HG03565 (cell line): ENCODE measurements at regions not wholly inside any gene's neighbourhood (a gene's known extent, or its start where the extent isn't known, plus 50 kb on each side); places are given as distances from the start of the nearest gene placed in this dataset.
"Not testable (repeated sequence)": the region's sequence is repeated elsewhere in the genome, so short reads cannot be mapped to it uniquely, and the experiment has no call there.

Experiments
- ATAC-seq: cut with Tn5 transposase; IDR thresholded peaks from one replicate; pipeline ENCODE4 v1.9.1; 2021; ENCODE audit warnings: mild to moderate bottlenecking, moderate library complexity; ENCODE audit not compliant: unreplicated experiment

- ATAC-seq: no peak
Measured at GRCh38 chr3:95710684-95711083, 1103.7 kb upstream of the EPHA6 start.

GRCh38 chr3:95711789-95712188, 1102.6 kb upstream of the EPHA6 start:
- ATAC-seq: no peak

GRCh38 chr3:95715128-95715527, 1099.3 kb upstream of the EPHA6 start:
- ATAC-seq: no peak

- no peak for ATAC-seq
Measured at GRCh38 chr3:95717048-95717447, 1097.3 kb upstream of the EPHA6 start.

- no peak for ATAC-seq
Measured at GRCh38 chr3:95718168-95718567, 1096.2 kb upstream of the EPHA6 start.

- ATAC-seq: no peak
Measured at GRCh38 chr3:95719481-95719880, 1094.9 kb upstream of the EPHA6 start.

GRCh38 chr3:95721938-95722337, 1092.5 kb upstream of the EPHA6 start:
- peak; percentile 87 for ATAC-seq

- no peak for ATAC-seq
Measured at GRCh38 chr3:95725770-95726169, 1088.6 kb upstream of the EPHA6 start.

- no peak for ATAC-seq
Measured at GRCh38 chr3:95731753-95732152, 1082.6 kb upstream of the EPHA6 start.

GRCh38 chr3:95733336-95733735, 1081.1 kb upstream of the EPHA6 start:
- no peak for ATAC-seq

GRCh38 chr3:95738045-95738444, 1076.3 kb upstream of the EPHA6 start:
- no peak for ATAC-seq

GRCh38 chr3:95744896-95745295, 1069.5 kb upstream of the EPHA6 start:
- not testable (repeated sequence) for ATAC-seq

- ATAC-seq: no peak
Measured at GRCh38 chr3:95750097-95750496, 1064.3 kb upstream of the EPHA6 start.

GRCh38 chr3:95751509-95751908, 1062.9 kb upstream of the EPHA6 start:
- no peak for ATAC-seq

GRCh38 chr3:95752199-95752598, 1062.2 kb upstream of the EPHA6 start:
- no peak for ATAC-seq

GRCh38 chr3:95758707-95759106, 1055.7 kb upstream of the EPHA6 start:
- ATAC-seq: no peak

GRCh38 chr3:95759614-95760301, 1054.6 kb upstream of the EPHA6 start:
- no peak for ATAC-seq

GRCh38 chr3:95775486-95776094, 1038.8 kb upstream of the EPHA6 start:
- ATAC-seq: no peak

GRCh38 chr3:95781598-95781997, 1032.8 kb upstream of the EPHA6 start:
- no peak for ATAC-seq

- no peak for ATAC-seq
Measured at GRCh38 chr3:95789111-95789510, 1025.3 kb upstream of the EPHA6 start.

GRCh38 chr3:95797081-95797480, 1017.3 kb upstream of the EPHA6 start:
- ATAC-seq: no peak

- ATAC-seq: no peak
Measured at GRCh38 chr3:95798628-95799027, 1015.8 kb upstream of the EPHA6 start.

GRCh38 chr3:95810462-95810861, 1003.9 kb upstream of the EPHA6 start:
- no peak for ATAC-seq
